RWPE2 (cell line): ENCODE measurements at regions not wholly inside any gene's neighbourhood (a gene's known extent, or its start where the extent isn't known, plus 50 kb on each side); places are given as distances from the start of the nearest gene placed in this dataset.

ENCODE experiments used
- ATAC-seq: fragments of 200-7000 bp; cut with Tn5 transposase; 3 replicates; pipeline ENCODE4 v1.9.1; 2021; ENCODE audit warnings: low read depth
- DNase-seq: peaks from one replicate; pipeline ENCODE4 v3.0.0-alpha.2; 2020; ENCODE audit warnings: low spot score
- H3K27ac ChIP-seq: fragments of 450-650 bp; 2 replicates; pipeline ENCODE4 v1.5.1; 2017; ENCODE audit warnings: mild to moderate bottlenecking; ENCODE audit not compliant: poor library complexity, severe bottlenecking
- H3K27me3 ChIP-seq: fragments of 250-450 bp; sonication (Bioruptor Pico); 2 replicates; pipeline ENCODE4 v1.5.1; 2021; ENCODE audit warnings: mild to moderate bottlenecking, moderate library complexity; ENCODE audit not compliant: insufficient read depth, poor library complexity, severe bottlenecking
- H3K36me3 ChIP-seq: fragments of 250-450 bp; sonication (Bioruptor Pico); 2 replicates; pipeline ENCODE4 v1.5.1; 2020; ENCODE audit warnings: low read depth, mild to moderate bottlenecking, moderate library complexity
- H3K4me1 ChIP-seq: fragments of 250-450 bp; sonication (Bioruptor Pico); 2 replicates; pipeline ENCODE4 v1.5.1; 2021; ENCODE audit warnings: mild to moderate bottlenecking, moderate library complexity; ENCODE audit not compliant: insufficient read depth, poor library complexity, severe bottlenecking
- H3K4me3 ChIP-seq: fragments of 250-450 bp; sonication (Bioruptor Pico); 2 replicates; pipeline ENCODE4 v1.5.1; 2021; ENCODE audit warnings: mild to moderate bottlenecking, moderate library complexity; ENCODE audit not compliant: severe bottlenecking
- H3K9me3 ChIP-seq: fragments of 250-450 bp; sonication (Bioruptor Pico); 2 replicates; pipeline ENCODE4 v1.5.1; 2021; ENCODE audit warnings: mild to moderate bottlenecking, moderate library complexity; ENCODE audit not compliant: severe bottlenecking
- TF ChIP-seq, protein P1 (sequence below): fragments of 450-650 bp; IDR thresholded peaks from one replicate; pipeline ENCODE4 v1.5.1; 2017; ENCODE audit warnings: mild to moderate bottlenecking, moderate library complexity; ENCODE audit not compliant: poor library complexity, severe bottlenecking

DNA sequence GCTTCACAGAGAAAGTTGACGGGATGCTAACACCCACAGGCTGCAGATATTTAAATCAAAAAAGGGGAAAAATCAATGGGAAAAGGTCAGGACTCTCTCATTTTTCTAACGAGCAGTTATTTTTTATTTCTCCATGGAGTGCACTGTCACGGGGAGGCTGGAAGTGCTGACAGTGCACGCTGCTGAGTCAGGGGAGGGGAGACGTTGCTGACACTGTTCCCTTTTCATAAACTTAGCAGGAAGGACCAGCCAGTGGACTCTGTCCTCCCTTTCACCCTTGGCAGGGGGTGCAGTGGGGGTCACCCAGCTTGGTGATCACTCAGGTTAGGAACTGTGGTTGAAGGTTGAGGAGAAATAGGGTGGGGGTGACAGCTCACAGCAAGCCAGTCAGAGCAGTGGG is 65.6 kb upstream of the FUT8 start:
- no peaks in the 10 kb centered on the region for H3K36me3 ChIP-seq
- H3K4me1 ChIP-seq: peaks cover 5% of the 10 kb centered on the region
- DNase-seq (no peak), ATAC-seq (no peak)
- TF ChIP-seq, protein P1, sequence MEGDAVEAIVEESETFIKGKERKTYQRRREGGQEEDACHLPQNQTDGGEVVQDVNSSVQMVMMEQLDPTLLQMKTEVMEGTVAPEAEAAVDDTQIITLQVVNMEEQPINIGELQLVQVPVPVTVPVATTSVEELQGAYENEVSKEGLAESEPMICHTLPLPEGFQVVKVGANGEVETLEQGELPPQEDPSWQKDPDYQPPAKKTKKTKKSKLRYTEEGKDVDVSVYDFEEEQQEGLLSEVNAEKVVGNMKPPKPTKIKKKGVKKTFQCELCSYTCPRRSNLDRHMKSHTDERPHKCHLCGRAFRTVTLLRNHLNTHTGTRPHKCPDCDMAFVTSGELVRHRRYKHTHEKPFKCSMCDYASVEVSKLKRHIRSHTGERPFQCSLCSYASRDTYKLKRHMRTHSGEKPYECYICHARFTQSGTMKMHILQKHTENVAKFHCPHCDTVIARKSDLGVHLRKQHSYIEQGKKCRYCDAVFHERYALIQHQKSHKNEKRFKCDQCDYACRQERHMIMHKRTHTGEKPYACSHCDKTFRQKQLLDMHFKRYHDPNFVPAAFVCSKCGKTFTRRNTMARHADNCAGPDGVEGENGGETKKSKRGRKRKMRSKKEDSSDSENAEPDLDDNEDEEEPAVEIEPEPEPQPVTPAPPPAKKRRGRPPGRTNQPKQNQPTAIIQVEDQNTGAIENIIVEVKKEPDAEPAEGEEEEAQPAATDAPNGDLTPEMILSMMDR: no peak
- H3K27me3 ChIP-seq: no peaks in the 10 kb centered on the region
- H3K4me3 ChIP-seq: no peak overlapping the region
- H3K9me3 ChIP-seq: no peaks in the 10 kb centered on the region
- no peak overlapping the region for H3K27ac ChIP-seq

DNA sequence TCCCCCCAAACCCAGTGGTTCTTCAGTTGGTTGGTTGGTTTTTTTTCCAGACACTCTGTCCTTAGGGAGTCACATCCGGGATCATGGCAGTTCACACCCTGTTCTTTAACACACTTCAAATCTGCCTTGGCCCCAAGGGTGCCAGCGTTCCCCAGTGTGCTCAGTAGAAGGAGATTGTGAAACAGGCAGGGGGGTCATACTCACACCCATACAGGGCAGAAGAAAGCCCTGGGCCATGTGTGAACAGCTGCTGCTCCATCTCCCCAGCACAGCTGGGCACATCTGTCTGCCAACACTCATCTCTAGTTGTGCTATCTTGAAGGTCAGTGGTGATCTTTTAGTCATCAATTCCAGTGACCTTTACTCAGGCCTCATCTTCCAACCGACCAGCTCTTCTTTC is 64.4 kb upstream of the FUT8 start:
- TF ChIP-seq, protein P1: no peak
- ATAC-seq: no peak

DNA sequence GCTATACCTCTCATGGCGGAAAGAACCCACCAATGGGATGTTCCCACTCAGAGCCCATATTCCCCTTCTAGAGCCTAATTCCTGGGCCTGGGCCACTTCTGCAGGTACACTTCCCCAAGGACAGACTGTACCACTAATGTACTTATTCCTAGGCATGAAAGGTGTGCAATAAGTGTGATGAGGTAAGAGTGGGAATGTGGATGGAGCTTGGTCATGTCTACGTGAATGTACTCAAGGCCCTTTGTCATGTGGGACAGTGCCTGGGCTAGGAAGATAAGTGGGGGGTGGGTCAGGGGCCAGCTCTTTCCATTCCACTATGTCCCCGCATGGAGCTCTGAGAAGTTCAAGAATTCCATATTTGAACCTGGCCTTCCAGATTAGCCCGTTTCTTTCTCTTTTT is 63.4 kb upstream of the FUT8 start:
- DNase-seq (no peak), ATAC-seq (peak; percentile 28; the same call in 2 of the 3 replicates)
- no peaks in the 10 kb centered on the region for H3K9me3 ChIP-seq
- no peak overlapping the region for H3K4me3 ChIP-seq
- H3K36me3 ChIP-seq: no peaks in the 10 kb centered on the region
- no peak overlapping the region for H3K27ac ChIP-seq
- TF ChIP-seq, protein P1: no peak
- no peaks in the 10 kb centered on the region for H3K27me3 ChIP-seq
- peaks cover 15% of the 10 kb centered on the region for H3K4me1 ChIP-seq

More for the DNA sequence above, 64.4 kb upstream of the FUT8 start:
- Histone ChIP-seq H3K4me1 (peaks cover 10% of the 10 kb centered on the region), H3K9me3 (no peaks in the 10 kb centered on the region), H3K27me3 (no peaks in the 10 kb centered on the region), H3K27ac (no peak overlapping the region), H3K4me3 (no peak overlapping the region), H3K36me3 (no peaks in the 10 kb centered on the region)
- no peak for DNase-seq

DNA sequence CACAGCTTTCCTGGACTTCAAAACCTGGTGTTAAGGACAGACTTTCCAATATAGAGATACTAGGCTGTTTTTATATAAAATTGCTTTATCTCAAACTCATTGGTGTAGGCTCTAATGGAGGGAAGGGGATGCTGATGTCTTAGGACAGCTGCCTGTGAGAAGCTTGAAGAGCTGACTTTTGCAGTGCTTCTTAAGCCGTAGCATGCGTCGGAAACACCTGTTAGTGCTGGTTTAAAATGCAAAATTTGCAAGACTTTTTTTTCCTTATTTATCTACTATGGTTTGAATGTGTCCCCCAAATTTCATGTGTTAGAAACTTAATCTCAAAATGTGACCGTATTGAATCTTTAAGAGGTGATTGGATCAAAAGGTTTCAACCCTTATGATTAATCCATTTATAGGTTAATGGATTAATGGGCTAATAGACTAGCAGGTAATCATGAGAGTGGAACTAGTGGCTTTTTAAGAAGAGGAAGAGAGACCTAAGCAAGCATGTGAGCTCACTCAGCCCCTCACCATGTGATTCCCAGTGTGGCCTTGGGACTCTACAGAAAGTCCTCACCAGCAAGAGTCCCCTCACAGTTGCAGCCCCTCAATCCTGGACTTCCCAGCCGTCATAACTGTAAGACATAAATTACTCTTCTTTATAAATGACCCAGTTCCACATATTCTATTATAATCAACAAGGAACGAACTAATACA is 60.9 kb upstream of the FUT8 start:
- H3K36me3 ChIP-seq: no peaks in the 10 kb centered on the region
- H3K27me3 ChIP-seq: no peaks in the 10 kb centered on the region
- TF ChIP-seq, protein P1: no peak
- ATAC-seq: no peak
- H3K9me3 ChIP-seq: no peaks in the 10 kb centered on the region
- no peak for DNase-seq
- H3K4me1 ChIP-seq: peaks cover 36% of the 10 kb centered on the region
- no peak overlapping the region for H3K27ac ChIP-seq
- no peak overlapping the region for H3K4me3 ChIP-seq

DNA sequence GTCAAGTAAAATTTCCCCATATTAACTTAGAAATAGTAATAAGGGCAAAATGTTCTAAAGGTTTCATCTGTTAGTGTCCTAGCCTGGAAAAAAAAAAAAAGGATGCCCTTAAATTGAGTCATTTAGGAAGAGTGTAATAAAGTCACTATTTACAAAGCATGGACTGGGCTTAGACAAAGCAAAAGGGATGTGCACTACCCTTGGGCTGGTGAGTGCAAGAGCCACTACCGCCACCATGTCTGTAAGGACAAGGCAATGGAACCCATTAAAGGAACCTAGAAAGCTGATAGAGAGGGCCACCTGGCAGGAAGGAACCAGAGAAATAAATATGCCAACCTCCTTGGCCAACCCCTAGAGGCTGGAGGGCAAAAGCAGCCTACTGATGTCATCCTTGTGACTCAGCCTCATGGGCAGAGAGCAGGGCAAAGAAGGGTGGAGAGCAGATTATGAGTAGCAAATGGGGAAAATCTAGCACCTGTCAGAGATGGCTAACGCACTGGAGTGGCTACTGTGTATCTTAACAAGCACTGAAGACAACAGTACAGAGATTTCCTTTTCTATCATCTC is 59.5 kb upstream of the FUT8 start:
- Histone ChIP-seq H3K9me3 (no peaks in the 10 kb centered on the region), H3K27ac (peak overlapping the region; percentile 9), H3K4me3 (no peak overlapping the region), H3K36me3 (no peaks in the 10 kb centered on the region), H3K27me3 (no peaks in the 10 kb centered on the region), H3K4me1 (peaks cover 40% of the 10 kb centered on the region)
- ATAC-seq (peak; percentile 71), DNase-seq (peak; percentile 76)
- TF ChIP-seq, protein P1: peak; percentile 19
